ENCODE measurements at regions not wholly inside any gene's neighbourhood (a gene's known extent, or its start where the extent isn't known, plus 50 kb on each side); places are given as distances from the start of the nearest gene placed in this dataset.
A peak's percentile ranks its signal among the peaks of the same experiment; 100 is the strongest.

GRCh38 chr5:15007646-15008045 lies 136.1 kb upstream of the ANKH start:
- DNase-seq (ENCODE audit: extremely low read depth, low read depth), result no peak
- TF ChIP-seq, protein P1, sequence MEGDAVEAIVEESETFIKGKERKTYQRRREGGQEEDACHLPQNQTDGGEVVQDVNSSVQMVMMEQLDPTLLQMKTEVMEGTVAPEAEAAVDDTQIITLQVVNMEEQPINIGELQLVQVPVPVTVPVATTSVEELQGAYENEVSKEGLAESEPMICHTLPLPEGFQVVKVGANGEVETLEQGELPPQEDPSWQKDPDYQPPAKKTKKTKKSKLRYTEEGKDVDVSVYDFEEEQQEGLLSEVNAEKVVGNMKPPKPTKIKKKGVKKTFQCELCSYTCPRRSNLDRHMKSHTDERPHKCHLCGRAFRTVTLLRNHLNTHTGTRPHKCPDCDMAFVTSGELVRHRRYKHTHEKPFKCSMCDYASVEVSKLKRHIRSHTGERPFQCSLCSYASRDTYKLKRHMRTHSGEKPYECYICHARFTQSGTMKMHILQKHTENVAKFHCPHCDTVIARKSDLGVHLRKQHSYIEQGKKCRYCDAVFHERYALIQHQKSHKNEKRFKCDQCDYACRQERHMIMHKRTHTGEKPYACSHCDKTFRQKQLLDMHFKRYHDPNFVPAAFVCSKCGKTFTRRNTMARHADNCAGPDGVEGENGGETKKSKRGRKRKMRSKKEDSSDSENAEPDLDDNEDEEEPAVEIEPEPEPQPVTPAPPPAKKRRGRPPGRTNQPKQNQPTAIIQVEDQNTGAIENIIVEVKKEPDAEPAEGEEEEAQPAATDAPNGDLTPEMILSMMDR (IDR thresholded peaks at IDR 0.05; ENCODE audit: low read depth, low read length), result no peak

DNA sequence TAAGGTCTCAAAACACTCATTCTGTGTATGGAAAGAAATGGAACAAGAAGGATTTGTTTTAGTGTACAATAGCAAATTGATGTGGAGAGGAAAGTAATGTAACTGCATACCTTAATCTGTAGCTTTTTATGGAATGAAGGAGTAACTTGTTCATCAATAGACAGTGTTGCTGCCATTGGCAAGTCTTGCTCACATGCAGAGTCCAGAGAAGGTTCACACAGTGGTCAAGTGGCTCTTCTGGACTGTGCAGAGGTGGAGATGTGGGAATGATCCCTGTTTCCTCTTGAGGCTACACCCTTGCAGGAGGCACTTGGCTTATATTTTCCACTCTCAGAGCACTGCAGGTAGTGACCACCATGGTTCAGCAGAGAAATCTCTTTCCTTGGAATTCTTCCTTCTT lies 132.9 kb upstream of the ANKH start:
- DNase-seq (ENCODE audit: extremely low read depth, low read depth), result no peak
- TF ChIP-seq, protein P1 (IDR thresholded peaks at IDR 0.05; ENCODE audit: low read depth, low read length), result no peak

- peak; percentile 55 for DNase-seq (ENCODE audit: extremely low read depth, low read depth)
- TF ChIP-seq, protein P1 (IDR thresholded peaks at IDR 0.05; ENCODE audit: low read depth, low read length), result peak; percentile 80
Observed at GRCh38 chr5:15003511-15003920, 131.9 kb upstream of the ANKH start.

DNA sequence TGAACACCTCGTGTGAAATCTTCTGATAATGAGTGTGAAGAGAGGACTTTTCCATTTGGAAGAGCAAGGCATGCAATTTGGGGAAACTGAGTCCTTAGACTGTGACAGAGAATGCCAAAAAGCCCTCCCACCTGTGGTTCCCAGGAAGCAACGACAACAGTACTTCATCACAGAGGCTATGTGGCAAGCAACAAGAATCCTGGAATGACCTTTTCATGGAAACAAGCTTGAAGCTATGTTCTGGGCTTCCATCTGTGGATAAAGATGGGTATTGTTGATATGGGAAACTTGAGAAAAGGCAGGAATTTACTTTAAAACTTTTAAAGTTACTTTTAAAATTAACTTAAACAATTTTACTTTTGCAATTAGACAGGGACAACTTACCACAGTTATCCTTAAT lies 131.2 kb upstream of the ANKH start:
- no peak for DNase-seq (ENCODE audit: extremely low read depth, low read depth)
- TF ChIP-seq, protein P1 (IDR thresholded peaks at IDR 0.05; ENCODE audit: low read depth, low read length), result no peak

DNA sequence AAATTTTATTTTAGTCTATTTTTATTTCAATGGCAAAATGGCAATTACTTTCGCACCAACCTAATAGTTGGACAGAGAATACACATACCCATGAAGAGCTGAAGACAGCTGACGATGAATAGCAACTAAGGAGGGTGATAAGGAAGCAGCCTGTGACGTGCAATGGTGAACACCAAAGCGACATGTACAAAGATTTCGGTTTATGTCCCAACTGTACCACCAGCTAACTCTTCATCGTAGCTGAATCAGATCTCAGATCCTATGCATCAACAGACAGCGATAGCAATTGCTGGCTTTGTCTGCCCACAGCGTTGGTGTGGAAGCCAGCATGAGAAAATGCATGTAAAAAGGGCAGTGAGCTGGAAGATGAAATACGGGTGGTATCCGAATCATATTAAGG lies 130.6 kb upstream of the ANKH start:
- no peak for DNase-seq (ENCODE audit: extremely low read depth, low read depth)
- TF ChIP-seq, protein P1 (IDR thresholded peaks at IDR 0.05; ENCODE audit: low read depth, low read length), result no peak

DNA sequence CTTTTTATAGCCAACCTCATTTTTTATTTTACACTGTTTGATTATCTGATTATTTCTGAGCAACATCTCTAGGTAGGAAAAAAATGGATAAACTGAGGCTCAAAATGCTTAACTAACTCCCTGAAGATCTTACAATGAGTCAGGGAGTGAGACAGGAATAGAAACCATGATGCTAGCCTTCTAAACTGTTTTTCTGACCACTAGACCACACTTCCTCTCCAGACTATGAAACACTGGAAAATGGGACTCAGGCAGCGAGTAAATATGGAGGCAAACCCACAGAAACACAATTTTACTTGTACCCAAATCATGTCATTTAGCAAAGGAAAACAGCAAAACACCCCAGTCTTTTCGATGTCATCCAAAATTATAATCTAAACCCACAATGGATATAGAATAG lies 129.9 kb upstream of the ANKH start:
- TF ChIP-seq, protein P1 (IDR thresholded peaks at IDR 0.05; ENCODE audit: low read depth, low read length), result no peak
- no peak for DNase-seq (ENCODE audit: extremely low read depth, low read depth)

GRCh38 chr5:14998491-14998890 lies 126.9 kb upstream of the ANKH start:
- TF ChIP-seq, protein P1 (IDR thresholded peaks at IDR 0.05; ENCODE audit: low read depth, low read length), result no peak
- no peak for DNase-seq (ENCODE audit: extremely low read depth, low read depth)
